Glutamatergic neuron (in vitro differentiated cells): ENCODE measurements at regions not wholly inside any gene's neighbourhood (a gene's known extent, or its start where the extent isn't known, plus 50 kb on each side); places are given as distances from the start of the nearest gene placed in this dataset.

Experiments used
- DNase-seq: peaks from one replicate; pipeline ENCODE4 v3.0.0; 2022
- H3K27ac Mint-ChIP-seq: one replicate; pipeline ENCODE4 v1.8.0; 2020; ENCODE audit warnings: mild to moderate bottlenecking, mixed read lengths, inconsistent platforms; ENCODE audit not compliant: unreplicated experiment
- H3K27me3 Mint-ChIP-seq: one replicate; pipeline ENCODE4 v1.8.0; 2020; ENCODE audit warnings: mild to moderate bottlenecking, moderate library complexity, mixed read lengths, inconsistent platforms; ENCODE audit not compliant: unreplicated experiment
- H3K36me3 Mint-ChIP-seq: one replicate; pipeline ENCODE4 v1.8.0; 2020; ENCODE audit warnings: mild to moderate bottlenecking, mixed read lengths, inconsistent platforms; ENCODE audit not compliant: unreplicated experiment
- H3K4me1 Mint-ChIP-seq: one replicate; pipeline ENCODE4 v1.8.0; 2020; ENCODE audit warnings: mild to moderate bottlenecking, low read depth, mixed read lengths, inconsistent platforms; ENCODE audit not compliant: unreplicated experiment
- H3K4me3 Mint-ChIP-seq: one replicate; pipeline ENCODE4 v1.8.0; 2020; ENCODE audit warnings: mild to moderate bottlenecking, mixed read lengths, inconsistent platforms; ENCODE audit not compliant: unreplicated experiment
- H3K9me3 Mint-ChIP-seq: one replicate; pipeline ENCODE4 v1.8.0; 2020; ENCODE audit warnings: mild to moderate bottlenecking, moderate library complexity, mixed read lengths, inconsistent platforms; ENCODE audit not compliant: unreplicated experiment
- TF ChIP-seq, protein P1 (sequence below): fragments of 200-600 bp; sonication (generic); IDR thresholded peaks from one replicate; pipeline ENCODE4 v1.5.0; 2021; ENCODE audit not compliant: partially characterized antibody, unreplicated experiment

DNA sequence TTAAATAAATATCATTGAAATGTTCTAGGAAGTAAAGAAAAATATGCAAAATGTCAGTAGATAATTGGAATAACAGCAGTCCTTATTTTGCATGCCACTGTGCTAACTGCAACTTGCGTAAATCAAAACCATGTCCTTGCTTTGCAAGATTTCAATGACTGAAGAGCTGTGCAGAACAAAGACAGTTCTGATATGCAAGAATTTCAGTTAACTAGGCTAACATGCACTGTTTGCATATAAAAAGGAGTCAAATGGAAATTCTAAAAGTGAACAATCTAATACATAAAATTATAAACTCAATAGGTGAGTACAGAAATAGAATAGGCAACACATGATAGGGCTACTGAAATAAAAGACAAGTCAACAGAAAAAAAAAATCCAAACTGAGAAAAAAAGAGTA lies 1844.6 kb upstream of the NUDT12 start:
- Mint-ChIP-seq H3K4me3 (no peak overlapping the region), H3K9me3 (no peaks in the 10 kb centered on the region), H3K27ac (no peak overlapping the region), H3K4me1 (no peaks in the 10 kb centered on the region), H3K27me3 (no peaks in the 10 kb centered on the region), H3K36me3 (no peaks in the 10 kb centered on the region)
- DNase-seq: no peak
- TF ChIP-seq, protein P1, sequence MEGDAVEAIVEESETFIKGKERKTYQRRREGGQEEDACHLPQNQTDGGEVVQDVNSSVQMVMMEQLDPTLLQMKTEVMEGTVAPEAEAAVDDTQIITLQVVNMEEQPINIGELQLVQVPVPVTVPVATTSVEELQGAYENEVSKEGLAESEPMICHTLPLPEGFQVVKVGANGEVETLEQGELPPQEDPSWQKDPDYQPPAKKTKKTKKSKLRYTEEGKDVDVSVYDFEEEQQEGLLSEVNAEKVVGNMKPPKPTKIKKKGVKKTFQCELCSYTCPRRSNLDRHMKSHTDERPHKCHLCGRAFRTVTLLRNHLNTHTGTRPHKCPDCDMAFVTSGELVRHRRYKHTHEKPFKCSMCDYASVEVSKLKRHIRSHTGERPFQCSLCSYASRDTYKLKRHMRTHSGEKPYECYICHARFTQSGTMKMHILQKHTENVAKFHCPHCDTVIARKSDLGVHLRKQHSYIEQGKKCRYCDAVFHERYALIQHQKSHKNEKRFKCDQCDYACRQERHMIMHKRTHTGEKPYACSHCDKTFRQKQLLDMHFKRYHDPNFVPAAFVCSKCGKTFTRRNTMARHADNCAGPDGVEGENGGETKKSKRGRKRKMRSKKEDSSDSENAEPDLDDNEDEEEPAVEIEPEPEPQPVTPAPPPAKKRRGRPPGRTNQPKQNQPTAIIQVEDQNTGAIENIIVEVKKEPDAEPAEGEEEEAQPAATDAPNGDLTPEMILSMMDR: no peak

DNA sequence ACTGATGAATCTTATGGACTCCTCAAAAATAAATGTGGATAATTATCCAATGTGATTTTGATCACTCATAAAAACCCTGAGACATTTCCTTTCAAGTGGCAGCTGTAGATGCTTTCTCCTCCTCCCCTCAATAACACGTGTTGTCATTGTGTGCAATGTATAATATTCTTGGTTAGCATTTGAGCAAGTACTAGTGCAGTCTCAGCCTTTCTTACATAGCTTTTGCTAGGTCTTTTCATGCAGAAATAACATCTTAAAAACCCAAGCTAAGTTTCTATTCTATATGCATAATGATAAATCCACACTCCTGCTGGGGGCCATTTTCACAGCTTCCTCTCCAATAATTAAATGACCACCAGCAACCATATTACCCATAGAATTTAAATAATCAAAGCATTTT lies 1835.2 kb upstream of the NUDT12 start:
- Mint-ChIP-seq H3K27me3 (no peaks in the 10 kb centered on the region), H3K9me3 (peaks cover 2% of the 10 kb centered on the region), H3K4me3 (no peak overlapping the region), H3K4me1 (no peaks in the 10 kb centered on the region), H3K27ac (no peak overlapping the region), H3K36me3 (no peaks in the 10 kb centered on the region)
- TF ChIP-seq, protein P1: no peak
- no peak for DNase-seq

DNA sequence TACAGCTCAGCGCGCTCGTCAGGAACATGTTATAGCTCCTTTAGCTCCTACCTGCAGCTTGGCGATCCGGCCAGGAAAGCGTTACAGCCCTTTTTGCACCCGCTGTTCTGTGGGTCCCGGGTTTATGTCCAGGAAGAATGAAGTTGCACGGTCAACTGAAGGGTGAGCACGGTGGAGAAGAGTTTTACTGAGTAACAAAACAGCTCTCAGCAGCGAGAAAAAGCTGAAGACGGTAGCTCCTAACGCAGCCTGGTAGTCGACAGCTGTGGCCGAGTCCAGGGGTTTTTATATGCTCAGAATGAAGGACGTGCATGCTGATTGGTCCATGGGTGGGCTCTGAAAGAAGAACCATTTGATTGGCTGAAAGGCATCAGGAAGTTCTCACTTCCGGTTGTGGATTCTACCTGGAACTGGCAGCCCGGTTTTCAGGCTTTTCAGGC lies 1830.1 kb upstream of the NUDT12 start:
- Mint-ChIP-seq H3K4me3 (no peak overlapping the region), H3K27ac (no peak overlapping the region), H3K9me3 (peaks cover 2% of the 10 kb centered on the region), H3K4me1 (no peaks in the 10 kb centered on the region), H3K27me3 (no peaks in the 10 kb centered on the region), H3K36me3 (no peaks in the 10 kb centered on the region)
- DNase-seq: no peak
- TF ChIP-seq, protein P1: no peak

DNA sequence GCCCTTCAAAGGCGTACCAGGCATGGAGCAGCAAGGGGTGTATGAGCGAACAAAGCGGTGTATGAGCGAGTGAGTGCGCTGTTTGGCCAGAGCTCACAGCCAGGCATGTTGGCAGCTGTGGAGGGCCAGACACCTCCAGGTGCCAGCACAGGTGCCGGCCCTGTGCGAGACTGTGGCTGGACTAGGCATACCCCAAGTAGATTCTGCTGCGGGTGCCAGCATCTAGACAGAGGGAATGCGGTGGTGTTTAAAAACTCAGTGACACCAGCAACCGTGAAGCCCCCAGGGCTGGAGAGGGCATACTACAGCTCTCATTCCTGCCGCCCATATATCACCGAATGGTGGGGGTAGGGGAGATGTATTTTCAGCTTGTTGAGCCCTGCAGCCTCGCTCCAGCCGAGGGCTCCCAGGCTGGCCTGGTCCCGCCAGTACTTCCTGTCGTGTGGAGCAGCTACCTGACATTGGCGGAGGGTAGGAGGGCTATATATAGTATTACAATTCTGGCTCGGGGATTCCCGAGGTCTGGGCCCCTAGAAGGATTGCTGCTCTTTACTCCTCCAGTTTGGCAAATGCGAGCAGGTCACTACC lies 1829.6 kb upstream of the NUDT12 start:
- DNase-seq: no peak
- Mint-ChIP-seq H3K36me3 (no peaks in the 10 kb centered on the region), H3K27me3 (no peaks in the 10 kb centered on the region), H3K4me1 (no peaks in the 10 kb centered on the region), H3K9me3 (peaks cover 2% of the 10 kb centered on the region), H3K27ac (no peak overlapping the region), H3K4me3 (no peak overlapping the region)
- TF ChIP-seq, protein P1: no peak

DNA sequence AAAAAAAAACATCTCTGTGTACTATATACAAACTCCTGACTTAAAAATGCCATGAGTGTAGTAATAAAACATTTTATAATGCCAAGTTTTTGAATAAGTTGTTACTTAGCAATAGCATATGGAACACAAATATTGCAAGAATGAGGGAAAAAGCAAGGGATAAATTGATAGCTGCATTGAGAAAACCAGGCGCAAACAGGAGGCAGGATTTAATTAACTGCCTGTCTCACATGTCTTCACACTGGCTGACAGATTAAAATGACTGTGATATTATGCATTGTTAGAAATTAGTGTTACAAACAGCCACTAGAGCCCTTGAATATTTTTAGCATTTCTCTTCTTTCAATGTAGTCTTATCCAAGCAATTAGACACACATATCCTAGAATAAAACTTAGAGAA lies 1817.5 kb upstream of the NUDT12 start:
- no peaks in the 10 kb centered on the region for H3K27me3 Mint-ChIP-seq
- DNase-seq: no peak
- H3K9me3 Mint-ChIP-seq: no peaks in the 10 kb centered on the region
- TF ChIP-seq, protein P1: no peak
- H3K4me3 Mint-ChIP-seq: no peak overlapping the region
- no peak overlapping the region for H3K27ac Mint-ChIP-seq
- H3K4me1 Mint-ChIP-seq: no peaks in the 10 kb centered on the region
- no peaks in the 10 kb centered on the region for H3K36me3 Mint-ChIP-seq
